Testis (tissue), 2 donors: ENCODE measurements at regions not wholly inside any gene's neighbourhood (a gene's known extent, or its start where the extent isn't known, plus 50 kb on each side); places are given as distances from the start of the nearest gene placed in this dataset.

Experiments
- DNase-seq: peaks from one replicate; pipeline ENCODE4 v3.0.0-alpha.2; 2019
- H3K27ac ChIP-seq, 2 donors: fragments of 200-600 bp; sonication (generic); one replicate each; pipeline ENCODE4 v1.5.1; 2019
- H3K27me3 ChIP-seq: fragments of 200-600 bp; sonication (generic); one replicate; pipeline ENCODE4 v1.5.1; 2019
- H3K36me3 ChIP-seq: fragments of 200-600 bp; sonication (generic); one replicate; pipeline ENCODE4 v1.5.1; 2017; ENCODE audit warnings: low read depth; ENCODE audit errors: missing control alignments
- H3K4me1 ChIP-seq: fragments of 200-600 bp; sonication (generic); one replicate; pipeline ENCODE4 v1.5.1; 2019
- H3K4me3 ChIP-seq, 2 donors: fragments of 200-600 bp; sonication (generic); one replicate each; pipeline ENCODE4 v1.5.1; 2017 to 2019
- H3K9me3 ChIP-seq: fragments of 200-600 bp; sonication (generic); one replicate; pipeline ENCODE4 v1.5.1; 2017
- CTCF ChIP-seq, 3 experiments: fragments of 450-650 bp in 2 of 3; fragments of 200-600 bp in 1 of 3; sonication (generic) in 1 of 3; IDR thresholded peaks; one replicate each; pipeline ENCODE4 v1.5.1; 2016 to 2019; ENCODE audit warnings: antibody characterized with exemption in 3 of 3, mild to moderate bottlenecking in 2 of 3, moderate library complexity in 1 of 3
- POLR2A ChIP-seq: fragments of 450-650 bp; IDR thresholded peaks from one replicate; pipeline ENCODE4 v1.6.1; 2017; ENCODE audit warnings: antibody characterized with exemption, mild to moderate bottlenecking, moderate library complexity
- WGBS, 2 donors: methylation state at CpG; one replicate each; pipeline ENCODE4 v1.1.5; 2018; 5-methylcytosine and 5-hydroxymethylcytosine counted together
- intact Hi-C: fragments of 100-400 bp; cut with DNase I; formaldehyde crosslinking; loops from one replicate; pipeline ENCODE4 v1.15.1; 2023; ENCODE audit warnings: low total_unique reads

- no peak for DNase-seq
- H3K27me3 ChIP-seq, result no peaks in the 10 kb centered on the region
- TF ChIP-seq CTCF (IDR thresholded peaks at IDR 0.05), result no peak
- TF ChIP-seq POLR2A, result no peak
- H3K9me3 ChIP-seq, result no peaks in the 10 kb centered on the region
- no peak overlapping the region for H3K27ac ChIP-seq
- H3K4me1 ChIP-seq, result no peaks in the 10 kb centered on the region
- no peaks in the 10 kb centered on the region for H3K36me3 ChIP-seq
- H3K4me3 ChIP-seq, result no peak overlapping the region
- intact Hi-C loops, result no loop called here
- 69 to 81% methylated on average over 6 of the region's 6 CpGs for WGBS, 2 donors
These were observed 99.9 kb downstream of the CD200R1L start for GRCh38 chr3:112746675-112747280.

GRCh38 chr3:112745567-112746248, 101.0 kb downstream of the CD200R1L start:
- 62 to 81% methylated on average over 4 of the region's 4 CpGs for WGBS, 2 donors

GRCh38 chr3:112744825-112745566, 101.7 kb downstream of the CD200R1L start:
- Histone ChIP-seq H3K27me3 (no peaks in the 10 kb centered on the region), H3K27ac (no peak overlapping the region), H3K36me3 (no peaks in the 10 kb centered on the region), H3K9me3 (no peaks in the 10 kb centered on the region), H3K4me3 (no peak overlapping the region), H3K4me1 (no peaks in the 10 kb centered on the region)
- 60 to 62% methylated on average over 2 of the region's 2 CpGs for WGBS, 2 donors
- TF ChIP-seq POLR2A, result no peak
- no peak for TF ChIP-seq CTCF (IDR thresholded peaks at IDR 0.05)
- intact Hi-C loops, result no loop called here
- DNase-seq, result no peak

More at GRCh38 chr3:112745567-112746248, 101.0 kb downstream of the CD200R1L start:
- Histone ChIP-seq H3K9me3 (no peaks in the 10 kb centered on the region), H3K27ac (no peak overlapping the region), H3K27me3 (no peaks in the 10 kb centered on the region), H3K36me3 (no peaks in the 10 kb centered on the region), H3K4me1 (no peaks in the 10 kb centered on the region), H3K4me3 (no peak overlapping the region)
- DNase-seq, result no peak
- no peak for TF ChIP-seq POLR2A
- intact Hi-C loops, result no loop called here

GRCh38 chr3:112744106-112744505, 102.6 kb downstream of the CD200R1L start:
- H3K9me3 ChIP-seq, result no peaks in the 10 kb centered on the region
- no peaks in the 10 kb centered on the region for H3K36me3 ChIP-seq
- no peak for DNase-seq
- H3K4me3 ChIP-seq, result no peak overlapping the region
- no peaks in the 10 kb centered on the region for H3K4me1 ChIP-seq
- WGBS, 2 donors, result 55 to 65% methylated on average over 1 of the region's 1 CpG
- TF ChIP-seq CTCF (IDR thresholded peaks at IDR 0.05), result no peak
- intact Hi-C loops, result no loop called here
- H3K27me3 ChIP-seq, result no peaks in the 10 kb centered on the region
- H3K27ac ChIP-seq, result no peak overlapping the region

GRCh38 chr3:112742934-112743333, 102.0 kb upstream of the CCDC80 start:
- TF ChIP-seq POLR2A (no peak), CTCF (IDR thresholded peaks at IDR 0.05) (no peak)
- no peaks in the 10 kb centered on the region for H3K4me1 ChIP-seq
- 88 to 95% methylated on average over 2 of the region's 2 CpGs for WGBS, 2 donors
- no peaks in the 10 kb centered on the region for H3K27me3 ChIP-seq
- no peak overlapping the region for H3K4me3 ChIP-seq
- no peak for DNase-seq
- no peak overlapping the region for H3K27ac ChIP-seq
- no peaks in the 10 kb centered on the region for H3K9me3 ChIP-seq
- intact Hi-C loops, result no loop called here
- H3K36me3 ChIP-seq, result no peaks in the 10 kb centered on the region
